ENCODE measurements at regions not wholly inside any gene's neighbourhood (a gene's known extent, or its start where the extent isn't known, plus 50 kb on each side); places are given as distances from the start of the nearest gene placed in this dataset.

- TF ChIP-seq TEAD4 (IDR thresholded peaks at IDR 0.05; ENCODE audit: low read depth, low read length) (no peak), CHD1 (IDR thresholded peaks at IDR 0.05; ENCODE audit: low read depth, low read length) (no peak), EGR1 (IDR thresholded peaks at IDR 0.05; ENCODE audit: borderline replicate concordance, low read depth, low read length) (no peak), KDM4A (IDR thresholded peaks at IDR 0.05; ENCODE audit: low read depth, low read length, severe bottlenecking) (no peak), ASH2L (IDR thresholded peaks at IDR 0.05; ENCODE audit: low read length) (no peak)
Observed at GRCh38 chr9:90070056-90070455, 465.2 kb downstream of the GADD45G start (continued).

Data from H1 (cell line).